ENCODE measurements at regions not wholly inside any gene's neighbourhood (a gene's known extent, or its start where the extent isn't known, plus 50 kb on each side); places are given as distances from the start of the nearest gene placed in this dataset.

DNA sequence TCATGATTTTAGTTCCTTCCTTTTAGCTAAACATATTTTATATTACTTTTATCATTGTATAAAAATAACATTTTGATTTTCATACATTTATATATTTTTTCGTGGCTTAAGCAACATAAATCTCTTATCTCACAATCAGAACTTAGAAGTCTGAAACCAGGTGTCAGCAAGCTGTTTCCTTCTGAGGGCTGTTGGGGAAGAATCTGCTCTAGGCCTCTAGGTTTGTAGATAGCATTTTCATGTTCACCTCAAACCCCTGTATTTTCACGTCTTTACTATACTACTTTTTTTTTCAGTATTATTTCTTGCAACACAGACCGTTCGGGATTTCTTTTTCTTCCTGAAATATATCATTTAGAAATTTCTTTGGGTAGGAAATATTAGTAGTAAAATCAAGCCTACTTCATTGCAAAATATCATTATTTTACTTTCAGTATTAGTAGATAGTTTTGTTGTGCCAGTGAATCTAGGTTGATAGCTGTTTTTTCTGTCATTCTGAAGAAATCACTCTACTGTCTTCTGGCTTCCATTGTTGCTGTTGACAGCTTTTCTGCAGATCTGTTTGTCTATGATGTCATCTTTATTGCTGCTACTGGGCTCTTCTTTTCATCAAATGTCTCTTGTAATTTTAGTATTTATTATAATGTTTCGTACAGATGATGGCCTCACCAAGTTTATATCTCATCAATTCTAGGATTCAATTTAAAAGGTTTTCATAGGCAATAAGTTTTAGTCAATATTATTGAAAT lies 756.3 kb downstream of the VGLL3 start:
- TF ChIP-seq, protein P1, sequence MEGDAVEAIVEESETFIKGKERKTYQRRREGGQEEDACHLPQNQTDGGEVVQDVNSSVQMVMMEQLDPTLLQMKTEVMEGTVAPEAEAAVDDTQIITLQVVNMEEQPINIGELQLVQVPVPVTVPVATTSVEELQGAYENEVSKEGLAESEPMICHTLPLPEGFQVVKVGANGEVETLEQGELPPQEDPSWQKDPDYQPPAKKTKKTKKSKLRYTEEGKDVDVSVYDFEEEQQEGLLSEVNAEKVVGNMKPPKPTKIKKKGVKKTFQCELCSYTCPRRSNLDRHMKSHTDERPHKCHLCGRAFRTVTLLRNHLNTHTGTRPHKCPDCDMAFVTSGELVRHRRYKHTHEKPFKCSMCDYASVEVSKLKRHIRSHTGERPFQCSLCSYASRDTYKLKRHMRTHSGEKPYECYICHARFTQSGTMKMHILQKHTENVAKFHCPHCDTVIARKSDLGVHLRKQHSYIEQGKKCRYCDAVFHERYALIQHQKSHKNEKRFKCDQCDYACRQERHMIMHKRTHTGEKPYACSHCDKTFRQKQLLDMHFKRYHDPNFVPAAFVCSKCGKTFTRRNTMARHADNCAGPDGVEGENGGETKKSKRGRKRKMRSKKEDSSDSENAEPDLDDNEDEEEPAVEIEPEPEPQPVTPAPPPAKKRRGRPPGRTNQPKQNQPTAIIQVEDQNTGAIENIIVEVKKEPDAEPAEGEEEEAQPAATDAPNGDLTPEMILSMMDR (conservative IDR thresholded peaks at IDR 0.05; ENCODE audit: low read depth, low read length), result no peak
- no peak for TF ChIP-seq EZH2 (IDR thresholded peaks at IDR 0.05; ENCODE audit: borderline replicate concordance, low read depth, low read length, poor library complexity, severe bottlenecking)
